22Rv1 (cell line): ENCODE measurements at regions not wholly inside any gene's neighbourhood (a gene's known extent, or its start where the extent isn't known, plus 50 kb on each side); places are given as distances from the start of the nearest gene placed in this dataset.

Source experiments
- ZFX ChIP-seq: fragments of 450-650 bp; IDR thresholded peaks from 2 replicates; pipeline ENCODE4 v1.6.1; 2017; ENCODE audit warnings: antibody characterized with exemption, borderline replicate concordance
- TF ChIP-seq, protein P1 (sequence below): fragments of 450-650 bp; IDR thresholded peaks from 2 replicates; pipeline ENCODE4 v1.5.1; 2017; ENCODE audit warnings: mild to moderate bottlenecking

- TF ChIP-seq, protein P1, sequence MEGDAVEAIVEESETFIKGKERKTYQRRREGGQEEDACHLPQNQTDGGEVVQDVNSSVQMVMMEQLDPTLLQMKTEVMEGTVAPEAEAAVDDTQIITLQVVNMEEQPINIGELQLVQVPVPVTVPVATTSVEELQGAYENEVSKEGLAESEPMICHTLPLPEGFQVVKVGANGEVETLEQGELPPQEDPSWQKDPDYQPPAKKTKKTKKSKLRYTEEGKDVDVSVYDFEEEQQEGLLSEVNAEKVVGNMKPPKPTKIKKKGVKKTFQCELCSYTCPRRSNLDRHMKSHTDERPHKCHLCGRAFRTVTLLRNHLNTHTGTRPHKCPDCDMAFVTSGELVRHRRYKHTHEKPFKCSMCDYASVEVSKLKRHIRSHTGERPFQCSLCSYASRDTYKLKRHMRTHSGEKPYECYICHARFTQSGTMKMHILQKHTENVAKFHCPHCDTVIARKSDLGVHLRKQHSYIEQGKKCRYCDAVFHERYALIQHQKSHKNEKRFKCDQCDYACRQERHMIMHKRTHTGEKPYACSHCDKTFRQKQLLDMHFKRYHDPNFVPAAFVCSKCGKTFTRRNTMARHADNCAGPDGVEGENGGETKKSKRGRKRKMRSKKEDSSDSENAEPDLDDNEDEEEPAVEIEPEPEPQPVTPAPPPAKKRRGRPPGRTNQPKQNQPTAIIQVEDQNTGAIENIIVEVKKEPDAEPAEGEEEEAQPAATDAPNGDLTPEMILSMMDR = no peak
- TF ChIP-seq ZFX = no peak
Observed at GRCh38 chr4:79047316-79047715, 108.1 kb upstream of the PAQR3 start.
